Left lung (tissue), 4 donors: ENCODE measurements at regions not wholly inside any gene's neighbourhood (a gene's known extent, or its start where the extent isn't known, plus 50 kb on each side); places are given as distances from the start of the nearest gene placed in this dataset.
A peak's percentile ranks its signal among the peaks of the same experiment; 100 is the strongest.

Source experiments
- ATAC-seq: fragments of 200-7000 bp; cut with Tn5 transposase; one replicate; pipeline ENCODE4 v1.9.1; 2020; ENCODE audit warnings: moderate library complexity
- DNase-seq, 4 donors: peaks; one replicate each; pipeline ENCODE4 v3.0.0-alpha.2; 2013 to 2020
- H3K27ac ChIP-seq, 2 donors: fragments of 200-600 bp; sonication (generic) in 1 of 2; one replicate each; pipeline versions ENCODE4 v1.5.0 to v1.8.0; 2020 to 2021
- H3K27me3 ChIP-seq, 2 donors: fragments of 200-600 bp; sonication (generic) in 1 of 2; one replicate each; pipeline versions ENCODE4 v1.5.0 to v1.8.0; 2020 to 2021
- H3K36me3 ChIP-seq, 2 donors: fragments of 200-600 bp; sonication (generic) in 1 of 2; one replicate each; pipeline versions ENCODE4 v1.5.0 to v1.8.0; 2020 to 2021
- H3K4me1 ChIP-seq, 2 donors: fragments of 200-600 bp; one replicate each; pipeline ENCODE4 v1.8.0; 2021
- H3K4me3 ChIP-seq, 2 donors: fragments of 200-600 bp; sonication (generic) in 1 of 2; one replicate each; pipeline versions ENCODE4 v1.5.0 to v1.8.0; 2020 to 2021; ENCODE audit warnings: mild to moderate bottlenecking in 1 of 2
- H3K9me3 ChIP-seq, 2 donors: fragments of 200-600 bp; sonication (generic) in 1 of 2; one replicate each; pipeline versions ENCODE4 v1.5.0 to v1.8.0; 2020 to 2021
- CTCF ChIP-seq, 2 donors: fragments of 200-600 bp; sonication (generic) in 1 of 2; IDR thresholded peaks; one replicate each; pipeline versions ENCODE4 v1.5.0 to v1.8.0; 2021; ENCODE audit warnings: antibody characterized with exemption in 2 of 2
- intact Hi-C, 2 donors: fragments of 100-400 bp; cut with DNase I; formaldehyde crosslinking; loops; one replicate each; pipeline versions ENCODE4 v1.11.2 to v1.14.2; 2022
- donor health status: DM: no; HTN: yes; CAD: no.
- donor health status: DM: no; HTN: no; CAD: no.

- Histone ChIP-seq H3K4me3 (no peak overlapping the region), H3K36me3 (no peaks in the 10 kb centered on the region), H3K27me3 (no peaks in the 10 kb centered on the region), H3K4me1 (no peaks in the 10 kb centered on the region), H3K27ac (no peak overlapping the region), H3K9me3 (no peaks in the 10 kb centered on the region)
- DNase-seq = no peak
- intact Hi-C loops = no loop called here
- TF ChIP-seq CTCF (IDR thresholded peaks at IDR 0.05) = no peak
- ATAC-seq = no peak
Observed at GRCh38 chr2:48912110-48912509, 156.6 kb upstream of the LHCGR start.

GRCh38 chr2:48910961-48911360, 155.4 kb upstream of the LHCGR start:
- H3K4me3 ChIP-seq = no peak overlapping the region
- no peaks in the 10 kb centered on the region for H3K36me3 ChIP-seq
- H3K27ac ChIP-seq = no peak overlapping the region
- no peaks in the 10 kb centered on the region for H3K4me1 ChIP-seq
- ATAC-seq (no peak), DNase-seq (no peak)
- TF ChIP-seq CTCF (IDR thresholded peaks at IDR 0.05) = no peak
- no peaks in the 10 kb centered on the region for H3K27me3 ChIP-seq
- intact Hi-C loops = no loop called here
- H3K9me3 ChIP-seq = no peaks in the 10 kb centered on the region

- ATAC-seq = no peak
- H3K4me3 ChIP-seq = no peak overlapping the region
- no peaks in the 10 kb centered on the region for H3K36me3 ChIP-seq
- H3K27ac ChIP-seq = no peak overlapping the region
- H3K27me3 ChIP-seq = no peaks in the 10 kb centered on the region
- intact Hi-C loops = no loop called here
- DNase-seq = no peak
- no peak for TF ChIP-seq CTCF (IDR thresholded peaks at IDR 0.05)
- no peaks in the 10 kb centered on the region for H3K4me1 ChIP-seq
- no peaks in the 10 kb centered on the region for H3K9me3 ChIP-seq
Observed at GRCh38 chr2:48906633-48907032, 151.1 kb upstream of the LHCGR start.

GRCh38 chr2:48905696-48906095, 150.2 kb upstream of the LHCGR start:
- no peak for TF ChIP-seq CTCF (IDR thresholded peaks at IDR 0.05)
- Histone ChIP-seq H3K4me1 (no peaks in the 10 kb centered on the region), H3K36me3 (no peaks in the 10 kb centered on the region), H3K27ac (no peak overlapping the region), H3K27me3 (no peaks in the 10 kb centered on the region), H3K9me3 (no peaks in the 10 kb centered on the region), H3K4me3 (no peak overlapping the region)
- DNase-seq (peak in 1 of 4 donors; percentile 49), ATAC-seq (no peak)
- intact Hi-C loops = no loop called here

GRCh38 chr2:48902521-48902920, 147.0 kb upstream of the LHCGR start:
- Histone ChIP-seq H3K27me3 (no peaks in the 10 kb centered on the region), H3K4me1 (no peaks in the 10 kb centered on the region), H3K4me3 (no peak overlapping the region), H3K36me3 (no peaks in the 10 kb centered on the region), H3K9me3 (no peaks in the 10 kb centered on the region), H3K27ac (no peak overlapping the region)
- ATAC-seq (no peak), DNase-seq (no peak)
- no peak for TF ChIP-seq CTCF (IDR thresholded peaks at IDR 0.05)
- intact Hi-C loops = no loop called here
